Heart right ventricle (tissue), 16 donors: ENCODE measurements at regions not wholly inside any gene's neighbourhood (a gene's known extent, or its start where the extent isn't known, plus 50 kb on each side); places are given as distances from the start of the nearest gene placed in this dataset.

Experiments
- ATAC-seq, 8 donors: fragments of 200-7000 bp; cut with Tn5 transposase; one replicate each; pipeline ENCODE4 v1.9.1; 2020; ENCODE audit warnings: mild to moderate bottlenecking in 8 of 8, moderate library complexity in 8 of 8, moderate number of reproducible peaks in 1 of 8
- DNase-seq, 2 donors: peaks; one replicate each; pipeline ENCODE4 v3.0.0-alpha.2; 2020
- H3K27ac ChIP-seq, 10 donors: fragments of 200-600 bp; sonication (generic) in 2 of 10; one replicate each; pipeline versions ENCODE4 v1.5.0 to v1.8.0; 2020 to 2022; ENCODE audit warnings: mild to moderate bottlenecking in 3 of 10
- H3K27me3 ChIP-seq, 7 donors: fragments of 200-600 bp; one replicate each; pipeline ENCODE4 v1.8.0; 2021 to 2022; ENCODE audit warnings: mild to moderate bottlenecking in 2 of 7
- H3K36me3 ChIP-seq, 9 donors: fragments of 200-600 bp; sonication (generic) in 1 of 9; one replicate each; pipeline versions ENCODE4 v1.5.0 to v1.8.0; 2020 to 2022; ENCODE audit warnings: mild to moderate bottlenecking in 2 of 9
- H3K4me1 ChIP-seq, 9 donors: fragments of 200-600 bp; sonication (generic) in 1 of 9; one replicate each; pipeline versions ENCODE4 v1.5.0 to v1.8.0; 2020 to 2022; ENCODE audit warnings: mild to moderate bottlenecking in 4 of 9
- H3K4me3 ChIP-seq, 10 donors: fragments of 200-600 bp; sonication (generic) in 2 of 10; one replicate each; pipeline versions ENCODE4 v1.5.0 to v1.8.0; 2020 to 2022; ENCODE audit warnings: mild to moderate bottlenecking in 7 of 10, moderate library complexity in 2 of 10
- H3K9me3 ChIP-seq, 11 donors: fragments of 200-600 bp in 10 of 11; sonication (generic) in 2 of 11; one replicate each; pipeline versions ENCODE4 v1.5.0 to v1.8.0; 2013 to 2022; ENCODE audit warnings: mild to moderate bottlenecking in 2 of 11, control low read depth in 1 of 11, moderate library complexity in 1 of 11
- CTCF ChIP-seq, 9 donors: fragments of 200-600 bp; sonication (generic) in 2 of 9; IDR thresholded peaks; one replicate each; pipeline versions ENCODE4 v1.5.0 to v1.8.0; 2021 to 2022; ENCODE audit warnings: antibody characterized with exemption in 9 of 9, mild to moderate bottlenecking in 5 of 9, moderate library complexity in 1 of 9
- WGBS, 2 donors: extraction: QIAGEN DNeasy Blood & Tissue Kit; methylation state at CpG; one replicate each; pipeline ENCODE4 v1.1.7; 2013; ENCODE audit warnings: inconsistent platforms in 1 of 2; 5-methylcytosine and 5-hydroxymethylcytosine counted together
- intact Hi-C, 10 donors: fragments of 100-400 bp; cut with DNase I; formaldehyde crosslinking; loops; one replicate each; pipeline versions ENCODE4 v1.11.1 to v1.14.2; 2022
- donor health status: Arrhythmogenic right ventricular cardiomyopathy.
- donor health status: ischemic (EF 13 %, LVEDD 7.1; RV severe dilation, severe dysfunction).
- donor health status: healthy with polysubstance abuse.
- donor health status: DM: no; HTN: yes; CAD: no.
- donor health status: DM: no; HTN: no; CAD: no.
- donor health status: ischemic (EF 25% LVEDD 6.9; RV normal size, moderate dysfunction).
- donor health status: ischemic (EF 25% LVEDD 5.7; RV mildly dilated, moderate dysfunction).
- donor health status: healthy.
- donor health status: DM: yes; HTN: yes; CAD: no.
- donor health status: Ischemic cardiomyopathy.
- donor health status: ischemic (EF 35%, LVEDD 5.7; RV mildly dilated, moderate dysfunction).
- donor health status: nonischemic (EF 11% LVEDD 7.7; RV severe dilation, severe dysfunction).
- donor health status: DM: yes; HTN: yes; CAD: no.
- donor health status: PGD.
- donor health status: ischemic (EF 29% LVEDD 5.4; RV normal size, mild dysfunction).
- donor health status: nonischemic (EF 23%, LVEDD 6.1; RV moderate dilation, normal function).

GRCh38 chr7:88637795-88638194 is 121.7 kb upstream of the ZNF804B start:
- TF ChIP-seq CTCF (IDR thresholded peaks at IDR 0.05): no peak
- intact Hi-C loops: no loop called here
- DNase-seq: no peak
- H3K4me3 ChIP-seq: no peak overlapping the region
- H3K27me3 ChIP-seq: no peaks in the 10 kb centered on the region
- no peaks in the 10 kb centered on the region for H3K36me3 ChIP-seq
- H3K9me3 ChIP-seq: no peaks in the 10 kb centered on the region
- no peak for ATAC-seq
- H3K27ac ChIP-seq: no peak overlapping the region
- no peaks in the 10 kb centered on the region for H3K4me1 ChIP-seq

GRCh38 chr7:88635149-88635548 is 124.4 kb upstream of the ZNF804B start:
- TF ChIP-seq CTCF (IDR thresholded peaks at IDR 0.05): no peak
- no peak for ATAC-seq
- no peak for DNase-seq
- WGBS, 2 donors: 58 to 64% methylated on average over 1 of the region's 1 CpG
- intact Hi-C loops: no loop called here
- no peak overlapping the region for H3K27ac ChIP-seq
- no peaks in the 10 kb centered on the region for H3K4me1 ChIP-seq
- H3K4me3 ChIP-seq: no peak overlapping the region
- no peaks in the 10 kb centered on the region for H3K36me3 ChIP-seq
- H3K9me3 ChIP-seq: no peaks in the 10 kb centered on the region
- H3K27me3 ChIP-seq: no peaks in the 10 kb centered on the region

- WGBS, 2 donors: 64 to 75% methylated on average over 1 of the region's 1 CpG
- no peak for TF ChIP-seq CTCF (IDR thresholded peaks at IDR 0.05)
- Histone ChIP-seq H3K4me1 (no peaks in the 10 kb centered on the region), H3K9me3 (no peaks in the 10 kb centered on the region), H3K27me3 (no peaks in the 10 kb centered on the region), H3K27ac (no peak overlapping the region), H3K36me3 (no peaks in the 10 kb centered on the region), H3K4me3 (no peak overlapping the region)
- no peak for ATAC-seq
- no peak for DNase-seq
- intact Hi-C loops: no loop called here
These were observed 129.9 kb upstream of the ZNF804B start for GRCh38 chr7:88629559-88629958.

GRCh38 chr7:88628363-88629085 is 131.0 kb upstream of the ZNF804B start:
- TF ChIP-seq CTCF (IDR thresholded peaks at IDR 0.05): no peak
- WGBS, 2 donors: 84 to 85% methylated on average over 2 of the region's 2 CpGs
- Histone ChIP-seq H3K36me3 (no peaks in the 10 kb centered on the region), H3K9me3 (no peaks in the 10 kb centered on the region), H3K4me1 (no peaks in the 10 kb centered on the region), H3K27ac (no peak overlapping the region), H3K4me3 (no peak overlapping the region), H3K27me3 (no peaks in the 10 kb centered on the region)
- intact Hi-C loops: no loop called here
- ATAC-seq: no peak
- DNase-seq: no peak
